DMS79 (cell line): ENCODE measurements at regions not wholly inside any gene's neighbourhood (a gene's known extent, or its start where the extent isn't known, plus 50 kb on each side); places are given as distances from the start of the nearest gene placed in this dataset.
"Not testable (repeated sequence)": the region's sequence is repeated elsewhere in the genome, so short reads cannot be mapped to it uniquely, and the experiment has no call there.

Source experiments
- DNase-seq: peaks from one replicate; lab custom pipeline; 2025; lab: John Stamatoyannopoulos, UW

DNA sequence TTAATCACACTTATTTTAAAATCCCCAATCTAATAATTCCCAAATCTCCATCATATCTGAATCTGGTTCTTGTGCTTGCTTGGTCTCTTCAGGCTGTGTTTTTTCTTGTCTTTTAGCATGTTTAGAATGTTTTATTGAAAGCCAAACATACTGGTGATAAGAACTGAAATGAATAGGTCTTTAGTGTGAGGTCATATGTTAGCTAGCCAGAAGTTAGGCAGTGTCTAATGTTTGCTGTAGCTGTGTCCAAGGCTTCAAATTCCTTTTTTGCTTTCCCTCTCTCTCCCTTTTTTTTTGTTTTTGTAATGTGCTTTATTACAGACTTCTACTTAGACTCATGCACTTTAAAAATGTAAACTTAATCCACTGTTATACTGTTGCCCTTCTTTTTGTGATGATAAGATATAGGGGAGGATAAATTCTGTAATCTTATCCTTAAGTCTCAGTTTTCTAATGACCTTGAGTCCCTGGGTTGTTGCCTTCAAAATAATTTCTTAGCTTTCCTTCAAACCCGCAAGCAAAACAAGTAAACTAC lies 725.1 kb downstream of the BRINP3 start:
- no peak for DNase-seq

DNA sequence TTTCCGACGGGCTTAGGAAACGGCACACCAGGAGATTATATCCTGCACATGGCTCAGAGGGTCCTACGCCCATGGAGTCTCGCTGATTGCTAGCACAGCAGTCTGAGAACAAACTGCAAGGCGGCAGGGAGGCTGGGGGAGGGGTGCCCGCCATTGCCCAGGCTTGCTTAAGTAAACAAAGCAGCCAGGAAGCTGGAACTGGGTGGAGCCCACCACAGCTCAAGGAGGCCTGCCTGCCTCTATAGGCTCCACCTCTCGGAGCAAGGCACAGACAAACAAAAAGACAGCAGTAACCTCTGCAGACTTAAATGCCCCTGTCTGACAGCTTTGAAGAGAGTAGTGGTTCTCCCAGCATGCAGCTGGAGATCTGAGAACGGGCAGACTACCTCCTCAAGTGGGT lies 722.6 kb downstream of the BRINP3 start:
- not testable (repeated sequence) for DNase-seq

DNA sequence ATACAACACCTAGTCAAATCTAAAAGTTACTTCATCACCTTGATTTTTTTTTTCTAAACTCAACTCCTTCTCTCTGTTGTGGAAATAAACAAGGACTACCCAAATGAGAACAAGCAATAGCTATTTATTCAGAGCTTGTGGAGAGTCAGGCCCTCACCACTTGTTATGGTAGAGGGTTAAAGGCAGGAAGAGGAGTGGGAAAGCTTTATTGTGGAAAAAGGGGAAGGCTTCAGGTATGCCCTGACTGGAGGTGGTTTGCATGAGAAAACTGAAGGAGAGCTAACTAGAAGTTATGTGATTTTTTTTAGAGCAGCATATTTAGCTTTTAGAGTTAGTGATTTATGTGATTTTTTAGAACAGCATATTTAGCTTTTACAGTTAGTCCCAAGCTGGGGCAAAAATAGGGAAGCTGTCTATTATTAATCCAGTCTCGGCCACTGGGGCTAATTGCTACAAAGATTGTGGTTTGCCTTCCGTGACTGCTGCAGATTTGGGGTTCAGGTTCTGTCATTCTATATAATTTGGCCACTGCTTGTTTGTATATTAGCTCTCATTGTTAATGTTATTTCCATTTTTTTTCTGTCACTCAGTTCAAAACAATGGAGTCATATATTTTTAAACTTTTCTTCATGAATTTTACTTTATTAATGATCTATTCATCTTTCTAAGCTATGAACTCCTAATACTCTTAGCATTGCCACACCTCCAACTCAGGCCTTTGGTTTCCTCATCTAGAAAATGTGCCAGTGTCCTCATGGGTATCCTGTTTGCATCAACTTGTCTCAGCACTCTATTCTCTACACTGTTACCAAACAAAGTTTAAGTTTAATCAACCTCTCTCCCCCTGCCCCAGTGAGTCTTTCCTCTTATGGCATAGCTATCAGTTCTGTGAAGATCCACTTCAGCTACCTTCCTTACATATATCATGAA lies 713.0 kb downstream of the BRINP3 start:
- DNase-seq = no peak

DNA sequence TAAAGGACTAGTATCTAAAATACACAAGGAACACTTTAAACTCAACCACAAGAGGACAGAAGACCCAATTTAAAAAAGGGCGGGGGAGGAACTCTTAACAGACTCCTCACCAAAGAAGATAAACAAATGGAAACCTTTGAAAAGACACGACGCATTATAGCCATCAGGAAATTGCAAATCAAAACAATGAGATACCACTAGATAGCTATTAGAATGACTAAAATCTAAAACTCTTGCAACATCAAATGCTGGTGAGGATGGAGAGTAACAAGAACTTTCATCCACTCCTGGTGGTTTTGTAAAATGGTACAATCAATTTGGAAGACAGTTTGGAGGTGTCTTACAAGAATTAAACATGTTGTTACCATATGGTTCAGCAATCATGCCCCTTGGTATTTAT lies 708.2 kb downstream of the BRINP3 start:
- DNase-seq = no peak

DNA sequence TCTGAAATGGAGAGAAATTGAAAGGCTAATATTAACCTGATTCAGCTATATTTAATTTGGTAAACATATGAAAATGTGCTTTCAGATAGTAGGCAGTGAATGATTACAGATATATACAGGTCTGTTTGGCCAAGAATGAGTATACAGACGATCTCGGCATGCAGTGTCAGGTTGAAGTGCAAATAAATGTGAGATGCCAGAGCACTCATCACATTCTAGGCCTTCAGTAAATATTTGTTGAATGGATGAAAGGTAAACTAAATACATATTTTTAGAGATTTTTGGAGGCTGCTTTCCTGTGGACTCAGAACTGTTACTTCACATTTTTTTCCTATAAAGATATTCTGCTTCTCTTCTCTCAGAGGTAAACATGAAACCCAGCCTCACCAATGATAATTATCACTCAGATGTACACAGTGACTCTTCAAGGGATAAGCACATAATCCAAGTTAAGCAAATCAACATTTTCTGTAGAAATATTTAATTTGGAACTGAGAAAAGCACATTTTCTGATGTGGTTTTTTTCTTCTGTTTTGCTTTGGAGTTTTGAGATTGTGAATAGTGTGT lies 702.9 kb downstream of the BRINP3 start:
- DNase-seq = no peak

DNA sequence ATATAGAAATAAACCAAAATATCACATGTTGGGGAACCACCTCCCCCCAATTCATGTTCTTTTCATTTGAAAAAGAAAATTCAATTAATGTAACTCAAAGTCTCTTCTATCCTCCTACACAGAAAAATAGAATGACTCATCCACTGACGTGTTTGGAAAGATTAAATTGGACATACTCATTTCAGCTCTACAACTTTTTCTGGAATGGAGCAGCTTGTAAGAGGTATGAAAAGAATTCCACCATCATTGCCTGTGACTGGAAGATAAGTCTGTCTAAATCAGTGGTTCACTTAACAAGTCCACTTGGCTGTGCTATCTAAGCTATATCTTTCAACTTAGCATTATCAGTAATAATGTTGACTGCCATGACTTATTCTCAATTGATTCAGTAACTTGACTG lies 702.3 kb downstream of the BRINP3 start:
- DNase-seq = no peak

DNA sequence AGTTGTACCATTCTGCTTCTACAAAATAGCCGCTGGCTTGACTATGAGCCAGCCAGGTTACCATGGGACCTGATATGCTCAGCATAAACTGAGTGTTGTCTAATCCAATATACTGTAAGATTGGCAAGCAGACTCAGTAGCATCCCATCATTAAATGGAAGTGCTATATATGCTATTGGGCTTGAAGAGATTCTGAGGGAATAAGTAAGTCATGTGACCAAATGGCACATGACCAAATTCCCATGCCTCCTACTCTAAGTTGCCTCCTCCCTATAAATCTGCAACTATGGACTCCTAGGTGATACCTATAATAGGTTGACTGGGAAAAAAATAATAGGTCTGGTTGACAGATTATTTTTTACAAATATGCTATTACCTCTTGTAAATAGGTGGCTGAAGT lies 698.6 kb downstream of the BRINP3 start:
- no peak for DNase-seq

DNA sequence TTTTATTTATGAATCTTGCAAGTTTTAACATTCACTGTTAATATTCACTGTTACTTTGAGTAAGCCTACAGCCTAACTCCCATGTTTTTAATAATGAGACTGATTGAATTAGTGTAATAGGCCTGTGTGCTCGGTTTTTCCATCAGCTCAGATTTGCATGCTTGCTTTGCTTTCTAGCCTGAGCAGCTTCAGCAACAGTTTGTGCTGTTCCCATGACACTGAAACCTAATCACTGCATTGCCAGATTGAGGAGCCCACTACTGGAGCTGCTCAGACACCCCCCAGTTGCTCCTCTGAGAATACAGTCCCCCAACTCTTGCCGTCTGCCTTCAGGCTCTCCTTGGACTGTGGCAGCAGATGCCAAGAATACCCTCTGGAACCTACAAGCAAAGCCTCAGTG lies 695.4 kb downstream of the BRINP3 start:
- no peak for DNase-seq

DNA sequence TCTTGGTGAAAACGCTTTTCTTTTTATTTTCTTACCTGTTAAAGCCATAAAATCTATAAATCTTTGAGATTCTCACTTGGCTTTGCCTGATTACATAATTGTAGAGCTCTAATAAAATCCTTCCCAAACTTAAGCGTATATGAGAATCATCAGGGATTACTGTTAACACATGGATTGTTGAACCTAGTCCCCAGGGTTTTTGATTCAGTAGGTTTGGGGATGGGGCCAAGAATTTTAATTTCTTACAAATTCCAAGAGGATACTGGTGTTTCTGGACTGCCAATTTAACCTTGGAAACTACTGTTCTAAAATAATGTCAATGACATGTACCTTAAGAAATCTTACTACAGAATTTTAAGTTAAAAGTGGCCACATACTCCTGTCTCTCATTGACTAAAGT lies 694.2 kb downstream of the BRINP3 start:
- no peak for DNase-seq

DNA sequence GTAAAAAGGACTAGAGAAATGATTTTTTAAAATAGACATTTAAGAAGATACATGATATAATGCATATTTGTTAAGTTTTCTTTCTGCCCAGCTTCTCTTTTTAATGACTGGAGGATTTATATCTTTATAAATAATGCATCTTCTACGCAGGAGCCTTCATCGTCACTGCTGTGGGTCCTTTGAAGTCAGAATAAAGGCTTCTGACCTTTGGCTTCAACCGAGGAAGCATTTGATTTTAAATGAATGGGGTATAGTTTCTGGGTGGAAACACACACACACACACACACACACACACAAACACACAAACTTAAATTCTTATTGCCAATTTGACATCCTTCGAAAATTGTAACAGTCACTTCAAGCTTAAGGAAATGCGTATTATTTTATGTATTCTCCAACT lies 690.9 kb downstream of the BRINP3 start:
- no peak for DNase-seq

DNA sequence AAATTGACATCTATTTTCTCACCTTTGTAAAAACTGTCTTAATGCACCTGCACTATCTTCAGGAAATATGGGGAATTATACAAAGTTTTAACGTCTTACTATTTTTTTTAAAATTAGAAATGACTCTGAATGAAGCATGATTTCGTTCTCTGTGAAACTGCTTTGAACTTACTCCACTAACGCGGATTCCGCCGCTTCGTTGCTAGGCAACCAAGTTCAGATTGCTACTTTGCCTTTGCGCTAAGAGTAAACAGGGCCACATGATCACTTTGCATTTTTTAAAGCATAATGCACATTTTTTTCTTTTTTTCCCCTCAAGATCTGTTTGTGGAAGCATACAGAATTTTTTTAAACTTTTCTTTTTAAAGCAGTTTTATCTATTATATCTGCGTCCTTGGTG lies 690.5 kb downstream of the BRINP3 start:
- DNase-seq = no peak

DNA sequence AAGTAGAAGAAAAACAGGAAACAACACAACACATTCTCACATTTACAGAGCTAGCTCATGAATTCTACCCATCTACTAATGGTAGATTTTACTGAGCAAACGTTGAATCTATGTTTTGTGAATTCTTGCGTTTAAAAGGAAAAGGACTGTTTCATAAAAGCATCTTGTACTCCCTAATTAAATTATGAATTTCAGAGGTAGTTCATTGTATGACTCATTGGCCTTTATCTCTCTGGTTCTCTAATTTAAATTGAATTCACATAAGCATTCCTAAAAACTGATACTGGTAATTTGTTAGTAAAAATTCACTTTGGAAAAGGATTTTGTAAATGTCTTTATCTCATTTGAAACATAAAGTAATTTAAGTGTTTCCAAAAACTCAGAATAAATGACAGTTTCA lies 687.3 kb downstream of the BRINP3 start:
- DNase-seq = no peak

DNA sequence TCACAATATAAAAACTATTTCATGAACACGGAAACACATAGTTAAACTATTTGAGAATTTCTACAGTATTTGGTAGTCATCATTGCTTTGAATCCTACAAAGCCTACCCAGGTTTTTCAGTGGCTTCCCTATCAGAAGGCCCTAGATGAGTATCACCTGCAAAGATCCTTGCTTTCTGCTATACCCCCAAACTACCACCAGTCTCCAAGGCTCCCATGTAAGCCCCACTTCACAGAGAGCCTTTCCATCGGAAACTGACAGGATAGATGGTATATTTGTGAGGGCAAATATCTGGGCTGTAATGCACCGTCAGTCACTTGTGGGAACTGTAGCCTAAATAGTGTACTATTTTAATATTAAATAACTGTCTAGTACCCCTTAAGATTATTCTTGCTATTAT lies 674.3 kb downstream of the BRINP3 start:
- DNase-seq = no peak

DNA sequence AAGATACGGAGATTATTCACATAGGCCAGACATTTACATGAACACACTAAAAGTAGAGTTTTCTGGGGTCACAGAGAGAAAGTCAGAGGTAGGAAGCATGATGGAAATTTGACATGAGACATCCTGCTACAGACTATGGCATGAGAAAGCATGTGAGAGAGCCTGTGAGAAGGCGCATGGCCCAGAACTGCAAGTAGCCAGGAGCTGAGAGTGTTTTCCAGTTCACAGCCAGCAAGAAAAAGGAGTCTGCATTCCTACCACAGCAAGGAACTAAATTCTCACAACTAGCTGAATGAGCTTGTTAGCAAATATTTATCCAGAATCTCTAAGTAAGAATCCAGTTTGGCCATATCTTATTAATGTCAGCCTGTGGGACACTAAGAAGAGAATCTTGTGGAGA lies 673.3 kb downstream of the BRINP3 start:
- no peak for DNase-seq

DNA sequence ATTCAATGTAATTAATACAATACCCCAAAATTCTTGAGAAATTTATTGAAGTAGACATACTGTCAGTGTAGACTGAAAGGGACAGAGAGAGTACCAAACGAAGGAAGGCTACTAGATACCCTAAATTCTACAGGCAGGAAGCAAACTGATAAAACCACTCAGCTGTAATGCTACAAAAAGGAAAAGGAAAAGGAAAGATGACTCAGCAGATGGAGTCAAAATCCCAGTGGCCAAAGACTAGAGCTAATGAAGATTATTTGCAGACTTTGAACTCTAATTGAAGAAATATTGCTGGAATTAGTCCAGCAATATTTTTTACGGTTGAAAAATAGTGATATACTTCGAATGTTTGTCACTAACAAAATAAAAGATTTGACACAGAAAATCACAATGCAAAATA lies 671.9 kb downstream of the BRINP3 start:
- no peak for DNase-seq

DNA sequence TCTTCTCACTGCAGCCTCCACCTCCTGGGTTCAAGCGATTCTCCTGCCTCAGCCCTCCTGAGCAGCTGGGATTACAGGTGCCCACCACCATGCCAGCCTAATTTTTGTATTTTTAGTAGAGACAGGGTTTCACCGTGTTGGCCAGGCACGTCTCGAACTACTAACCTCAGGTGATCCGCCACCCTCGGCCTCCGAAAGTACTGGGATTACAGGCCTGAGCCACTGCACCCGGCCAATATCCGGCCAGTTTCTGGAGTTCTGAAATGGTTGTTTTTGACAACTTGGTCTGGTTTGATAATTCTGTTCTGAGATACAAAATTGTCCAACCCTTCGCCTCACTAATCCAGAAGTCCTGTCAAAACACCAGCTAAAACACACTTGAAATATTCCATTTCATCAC lies 667.0 kb downstream of the BRINP3 start:
- not testable (repeated sequence) for DNase-seq

DNA sequence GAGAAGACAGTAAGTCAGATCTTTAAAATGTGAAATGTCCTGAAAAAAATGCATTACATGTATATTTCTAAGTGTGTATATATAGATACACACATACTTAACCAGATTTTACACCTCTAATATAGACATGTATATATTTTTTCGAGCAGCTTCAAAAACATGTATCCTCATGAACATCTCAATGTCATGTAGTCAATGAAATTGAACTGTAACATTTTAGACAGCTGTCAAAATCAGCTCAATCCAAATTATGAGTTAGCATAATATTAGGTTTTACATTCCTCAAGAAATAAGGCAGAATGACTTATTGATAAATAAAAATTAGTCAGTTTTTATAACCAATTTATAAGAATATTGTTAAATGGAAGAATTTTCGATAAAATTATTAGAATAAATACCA lies 665.7 kb downstream of the BRINP3 start:
- DNase-seq = no peak

DNA sequence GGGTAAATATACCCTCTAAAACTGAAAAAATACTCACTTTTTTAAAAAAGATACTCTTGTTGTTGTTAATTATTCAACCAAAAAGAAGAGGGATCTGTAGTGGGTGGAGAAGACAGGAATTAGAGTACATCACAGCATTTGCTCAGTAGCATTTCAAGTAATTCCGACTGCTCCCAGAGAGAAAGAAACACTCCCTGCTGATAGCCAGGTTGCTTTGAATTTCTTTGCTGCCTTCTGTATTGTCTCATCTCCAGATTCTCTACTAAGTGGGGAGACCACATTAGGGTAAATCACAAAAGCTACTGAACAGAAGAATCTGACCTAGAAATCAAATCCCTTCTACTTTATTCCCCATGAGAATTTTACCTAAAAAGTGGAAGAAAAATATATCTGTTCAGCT lies 661.1 kb downstream of the BRINP3 start:
- no peak for DNase-seq

DNA sequence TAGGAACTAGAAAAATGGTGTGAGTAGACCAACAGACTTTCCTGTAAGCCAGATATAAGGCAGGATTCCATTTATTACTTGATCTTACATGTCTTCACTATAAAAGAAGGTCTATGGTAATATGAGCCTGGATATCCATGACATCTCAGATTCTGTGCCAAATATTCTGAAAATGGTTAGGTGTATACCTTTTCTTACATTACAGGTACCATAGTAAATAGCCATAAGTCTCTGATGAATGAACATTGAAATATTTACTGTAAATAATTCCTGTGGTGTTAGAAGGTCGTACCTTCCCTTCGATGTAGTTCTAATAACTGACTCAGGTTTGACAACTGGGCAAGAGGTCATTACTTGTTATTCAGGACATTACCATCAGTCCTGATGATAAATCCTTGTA lies 657.9 kb downstream of the BRINP3 start:
- DNase-seq = no peak

DNA sequence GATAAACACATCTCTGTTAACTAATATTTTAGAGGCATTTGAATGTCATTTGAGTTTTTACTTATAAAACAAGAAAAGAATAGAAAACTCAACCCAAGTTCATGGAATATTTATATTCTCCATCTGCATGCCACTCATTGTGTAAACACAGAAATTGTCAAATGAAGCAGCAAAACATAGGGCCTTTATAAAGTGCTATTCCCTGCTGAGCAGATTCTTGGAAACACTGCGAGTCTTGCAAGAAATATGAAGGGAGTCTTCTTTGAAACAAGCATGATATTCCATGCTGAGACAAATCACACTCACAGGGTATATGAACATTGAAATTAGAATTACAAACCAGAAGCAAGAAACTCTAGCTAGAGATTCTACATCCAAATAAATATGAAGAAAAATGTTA lies 655.8 kb downstream of the BRINP3 start:
- no peak for DNase-seq

DNA sequence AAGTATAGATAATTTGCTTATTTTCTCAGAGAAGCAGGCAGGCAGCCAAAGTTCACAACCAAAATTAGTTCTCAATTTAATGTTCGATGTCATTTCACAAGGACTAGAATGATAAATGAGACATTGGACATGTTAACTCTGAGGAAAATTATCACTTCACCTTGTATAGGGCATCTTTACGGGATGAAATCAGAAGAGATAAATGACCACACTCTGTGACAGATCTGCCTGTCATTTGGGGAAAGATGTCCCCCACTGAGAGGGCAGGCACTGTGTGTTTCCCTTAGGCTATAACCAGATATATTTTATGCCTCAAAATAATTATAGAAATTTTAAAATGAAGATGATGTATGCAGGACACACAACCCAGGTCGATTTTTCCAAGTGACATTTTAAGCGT lies 642.9 kb downstream of the BRINP3 start:
- DNase-seq = no peak

DNA sequence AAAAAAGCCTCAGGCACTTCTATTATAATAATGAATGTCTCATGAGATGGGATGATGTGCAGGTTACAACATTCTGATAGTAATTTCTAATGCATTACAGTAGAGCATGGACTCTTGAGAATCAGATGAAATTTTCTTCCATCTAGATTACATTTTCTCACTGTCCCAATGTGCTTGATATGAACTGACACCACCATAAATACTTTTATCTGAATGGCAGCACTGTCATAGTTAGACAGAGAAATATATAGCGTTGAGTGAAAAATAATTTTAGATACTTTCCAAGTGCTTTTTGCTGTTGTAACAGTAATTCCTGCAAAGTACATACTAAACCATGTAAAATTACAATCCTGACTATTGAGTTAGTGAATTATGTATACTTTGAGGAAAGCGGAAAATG lies 630.1 kb downstream of the BRINP3 start:
- DNase-seq = no peak

DNA sequence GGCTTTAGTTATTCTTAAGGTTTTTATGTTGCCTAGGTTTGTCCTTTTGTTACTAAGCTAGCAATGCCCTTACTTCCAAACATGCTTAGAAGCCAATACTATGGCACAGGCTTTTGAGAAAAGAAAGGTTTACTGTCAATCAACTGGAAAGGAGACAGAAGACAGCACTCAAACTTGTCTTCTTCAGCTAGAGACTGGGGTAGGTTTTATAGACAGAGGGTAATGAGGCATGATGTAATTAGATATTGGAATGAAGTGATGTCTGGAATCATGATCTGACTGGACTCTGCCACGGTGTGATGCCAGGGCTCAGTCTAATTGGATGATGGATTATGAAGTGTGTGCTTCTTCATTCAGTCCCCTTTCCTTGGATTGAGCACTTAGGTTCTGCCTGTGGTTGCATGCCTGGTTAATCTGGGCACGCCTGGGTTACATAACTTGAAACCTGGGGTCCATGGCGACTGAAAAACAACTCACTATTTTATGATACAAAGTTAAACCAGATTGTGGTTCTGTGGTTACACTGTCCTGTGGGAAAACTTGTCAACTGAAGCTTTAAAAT lies 625.8 kb downstream of the BRINP3 start:
- DNase-seq = peak; percentile 30
